ENCODE measurements at regions not wholly inside any gene's neighbourhood (a gene's known extent, or its start where the extent isn't known, plus 50 kb on each side); places are given as distances from the start of the nearest gene placed in this dataset.

GRCh38 chr15:70275461-70276138 is 177.9 kb upstream of the TLE3 start:
- no peak for DNase-seq (ENCODE audit: low spot score)
- ATAC-seq (ENCODE audit: low FRiP score), result no peak
- TF ChIP-seq CTCF (IDR thresholded peaks at IDR 0.05), result no peak

GRCh38 chr15:70274908-70275307 is 177.2 kb upstream of the TLE3 start:
- no peak for TF ChIP-seq CTCF (IDR thresholded peaks at IDR 0.05)
- DNase-seq (ENCODE audit: low spot score), result no peak
- no peak for ATAC-seq (ENCODE audit: low FRiP score)

DNA sequence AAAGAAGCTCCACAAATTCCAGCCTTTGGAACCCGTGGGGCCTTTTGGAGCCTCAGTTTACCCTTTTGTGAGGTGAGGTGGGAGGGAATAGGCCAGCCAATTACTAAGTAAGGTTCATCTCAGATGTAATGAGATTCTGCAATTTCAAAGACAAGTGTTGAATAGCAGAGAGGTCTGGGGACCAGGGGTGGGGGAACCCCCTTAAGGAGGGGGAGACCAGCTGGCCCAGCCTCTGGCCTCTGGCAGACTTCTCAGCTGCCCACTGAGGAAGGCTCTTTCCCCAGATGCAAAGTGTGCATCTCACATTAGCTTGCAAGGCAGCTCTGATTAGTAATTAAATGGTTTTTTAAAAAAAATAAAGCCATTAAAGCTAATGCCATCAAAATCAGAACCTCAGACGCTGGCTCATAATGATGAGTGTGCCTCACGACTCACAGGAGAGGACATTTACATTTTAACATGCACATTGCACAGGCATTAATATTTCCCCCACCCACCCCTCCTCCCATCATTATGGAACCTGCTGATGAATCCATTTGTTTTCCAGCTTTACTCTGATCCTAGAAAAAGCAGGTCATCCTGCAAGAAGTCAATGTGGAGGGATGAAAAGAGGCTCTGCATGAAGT is 176.7 kb upstream of the TLE3 start:
- no peak for DNase-seq (ENCODE audit: low spot score)
- ATAC-seq (ENCODE audit: low FRiP score), result no peak
- no peak for TF ChIP-seq CTCF (IDR thresholded peaks at IDR 0.05)

GRCh38 chr15:70273808-70274207 is 176.1 kb upstream of the TLE3 start:
- no peak for ATAC-seq (ENCODE audit: low FRiP score)
- no peak for TF ChIP-seq CTCF (IDR thresholded peaks at IDR 0.05)
- no peak for DNase-seq (ENCODE audit: low spot score)

GRCh38 chr15:70272565-70273355 is 175.0 kb upstream of the TLE3 start:
- TF ChIP-seq CTCF (IDR thresholded peaks at IDR 0.05), result no peak
- DNase-seq (ENCODE audit: low spot score) (no peak), ATAC-seq (ENCODE audit: low FRiP score) (no peak)

DNA sequence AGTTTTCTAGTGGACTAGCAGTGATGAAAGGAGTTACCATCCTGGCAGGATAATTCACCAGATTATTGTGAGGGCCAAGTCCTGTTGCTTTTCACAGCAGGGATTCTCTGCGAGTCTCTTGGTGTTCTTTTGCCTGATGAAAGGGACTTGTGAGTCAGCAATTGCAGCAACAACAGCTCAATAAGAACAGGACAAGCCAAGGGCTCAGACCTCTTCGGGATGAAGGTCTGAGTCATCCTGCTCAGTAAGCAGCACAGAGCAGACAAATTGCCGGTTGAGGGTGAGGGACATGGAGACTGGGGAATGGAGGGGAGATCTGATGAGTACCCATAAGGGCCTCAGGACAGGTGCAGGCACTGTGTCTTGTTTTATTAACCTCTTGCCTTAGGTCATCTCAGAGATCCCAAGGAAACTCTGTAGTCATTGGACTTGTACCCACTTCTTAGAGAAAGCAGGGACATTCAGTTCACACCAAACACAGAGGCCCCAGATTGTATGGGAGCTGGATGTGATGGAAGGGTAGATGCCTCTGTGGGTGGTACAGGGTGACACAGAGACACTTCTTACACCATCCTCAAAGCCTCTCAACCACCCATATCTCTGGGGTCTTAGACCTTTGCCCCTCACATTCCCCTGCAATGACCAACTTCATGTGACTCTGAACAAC is 173.8 kb upstream of the TLE3 start:
- DNase-seq (ENCODE audit: low spot score), result no peak
- no peak for TF ChIP-seq CTCF (IDR thresholded peaks at IDR 0.05)

More for the DNA sequence above, 173.8 kb upstream of the TLE3 start:
- ATAC-seq (ENCODE audit: low FRiP score), result peak; percentile 84
